ENCODE measurements at regions not wholly inside any gene's neighbourhood (a gene's known extent, or its start where the extent isn't known, plus 50 kb on each side); places are given as distances from the start of the nearest gene placed in this dataset.

- DNase-seq (ENCODE audit: low read depth in 2 of 2): peak; percentile 44 to 74
These were observed 663.7 kb upstream of the B3GAT1 start for GRCh38 chr11:135075740-135076139.

GRCh38 chr11:135074397-135074998, 662.5 kb upstream of the B3GAT1 start:
- no peak for DNase-seq (ENCODE audit: low read depth in 2 of 2)

- no peak for DNase-seq (ENCODE audit: low read depth in 2 of 2)
These were observed 661.8 kb upstream of the B3GAT1 start for GRCh38 chr11:135073870-135074269.

GRCh38 chr11:135073381-135073780, 661.3 kb upstream of the B3GAT1 start:
- no peak for DNase-seq (ENCODE audit: low read depth in 2 of 2)

DNA sequence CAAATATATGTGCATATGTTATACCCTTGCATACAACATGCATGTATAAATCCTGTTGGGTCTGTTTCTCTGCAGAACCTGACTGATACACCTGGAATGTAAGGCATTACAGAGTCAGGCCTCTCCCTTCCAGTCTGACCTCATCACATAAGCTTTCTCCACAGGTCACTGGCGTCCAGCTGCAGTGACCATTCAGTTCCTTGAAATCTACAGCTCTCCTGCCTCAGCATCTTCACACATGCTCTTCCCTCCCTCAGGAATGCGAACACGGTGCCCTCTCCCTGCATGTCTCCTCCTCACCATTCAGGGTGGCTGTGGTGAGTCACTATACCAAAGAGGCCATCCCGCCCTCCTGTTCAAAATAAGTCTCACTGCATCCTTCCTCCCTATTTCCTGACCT, 657.8 kb upstream of the B3GAT1 start:
- no peak for DNase-seq (ENCODE audit: low read depth in 2 of 2)

GRCh38 chr11:135069063-135069462, 657.0 kb upstream of the B3GAT1 start:
- no peak for DNase-seq (ENCODE audit: low read depth in 2 of 2)

DNA sequence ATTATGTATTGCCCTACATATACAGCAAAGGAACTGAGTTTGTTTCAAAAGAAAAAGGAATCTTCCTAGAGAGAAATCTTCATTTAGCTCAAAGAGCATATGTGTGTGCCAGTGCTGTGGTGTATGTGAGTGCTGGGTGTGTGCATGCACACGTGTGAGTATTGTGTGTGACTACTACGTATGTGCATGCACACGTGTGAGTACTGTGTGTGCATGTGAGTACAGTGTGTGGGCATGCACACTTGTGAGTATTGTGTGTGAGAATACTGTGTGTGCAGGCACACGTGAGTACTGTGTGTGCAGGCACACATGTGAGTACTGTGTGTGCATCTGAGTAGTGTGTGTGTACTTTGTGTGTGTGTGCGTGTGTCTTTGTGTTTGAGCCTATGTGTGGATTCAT, 651.0 kb upstream of the B3GAT1 start:
- DNase-seq (ENCODE audit: low read depth in 2 of 2): no peak

DNA sequence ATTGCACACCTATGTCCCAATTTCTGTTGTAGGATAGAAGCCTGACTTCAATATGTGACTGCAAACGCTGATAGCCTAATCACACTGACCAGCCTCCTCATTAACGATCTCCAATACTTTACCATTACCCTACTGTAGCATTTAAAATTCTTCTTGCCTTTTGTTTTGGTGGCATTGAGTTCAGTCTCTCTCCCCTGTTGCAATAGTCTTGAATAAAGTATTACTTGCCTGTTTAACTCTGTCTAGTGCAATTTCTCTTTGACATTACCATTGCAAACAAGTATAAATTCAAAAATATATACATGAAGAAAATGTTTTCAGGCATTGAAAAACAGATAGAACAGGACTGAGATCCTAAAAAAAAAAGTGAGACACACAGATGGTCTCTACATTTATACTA, 649.1 kb upstream of the B3GAT1 start:
- DNase-seq (ENCODE audit: low read depth in 2 of 2): no peak

DNA sequence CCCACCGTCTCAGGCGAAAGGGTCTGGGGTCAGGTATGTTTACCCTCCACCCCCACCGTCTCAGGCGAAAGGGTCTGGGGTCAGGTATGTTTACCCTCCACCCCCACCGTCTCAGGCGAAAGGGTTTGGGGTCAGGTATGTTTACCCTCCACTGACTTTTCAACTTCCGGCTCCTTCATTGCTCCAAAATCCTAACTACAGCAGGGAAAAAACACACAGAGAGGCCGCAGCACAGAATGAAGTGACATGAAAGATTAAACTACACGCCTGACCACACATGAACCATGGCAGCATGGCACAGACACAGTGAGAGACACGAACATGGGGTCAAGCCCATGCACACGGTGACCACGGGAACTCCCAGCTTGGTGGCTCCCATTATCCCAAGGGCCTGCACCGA, 634.9 kb upstream of the B3GAT1 start:
- DNase-seq (ENCODE audit: low read depth in 2 of 2): no peak

GRCh38 chr11:135046556-135046955, 634.5 kb upstream of the B3GAT1 start:
- no peak for DNase-seq (ENCODE audit: low read depth in 2 of 2)

GRCh38 chr11:135043434-135043833, 631.4 kb upstream of the B3GAT1 start:
- no peak for DNase-seq (ENCODE audit: low read depth in 2 of 2)

DNA sequence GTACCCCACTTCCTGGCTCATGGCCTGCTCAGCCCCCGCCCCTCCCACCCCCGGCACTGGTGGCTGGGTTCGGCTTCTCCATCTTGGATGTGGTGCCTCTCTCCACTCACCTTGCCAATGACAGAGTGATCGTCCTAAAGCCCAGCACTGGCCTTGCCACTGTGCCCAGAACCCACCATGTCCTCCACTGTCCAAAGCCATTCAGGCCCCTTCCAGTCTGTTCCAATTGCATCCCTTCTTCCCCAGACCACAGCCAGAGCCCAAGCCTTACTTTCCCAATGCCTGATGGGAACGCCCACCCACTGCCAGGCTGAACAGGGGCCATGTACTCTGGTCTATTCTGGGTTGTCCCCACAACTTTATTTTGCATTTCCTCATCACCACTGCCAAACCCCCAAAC, 625.8 kb upstream of the B3GAT1 start:
- no peak for DNase-seq (ENCODE audit: low read depth in 2 of 2)

DNA sequence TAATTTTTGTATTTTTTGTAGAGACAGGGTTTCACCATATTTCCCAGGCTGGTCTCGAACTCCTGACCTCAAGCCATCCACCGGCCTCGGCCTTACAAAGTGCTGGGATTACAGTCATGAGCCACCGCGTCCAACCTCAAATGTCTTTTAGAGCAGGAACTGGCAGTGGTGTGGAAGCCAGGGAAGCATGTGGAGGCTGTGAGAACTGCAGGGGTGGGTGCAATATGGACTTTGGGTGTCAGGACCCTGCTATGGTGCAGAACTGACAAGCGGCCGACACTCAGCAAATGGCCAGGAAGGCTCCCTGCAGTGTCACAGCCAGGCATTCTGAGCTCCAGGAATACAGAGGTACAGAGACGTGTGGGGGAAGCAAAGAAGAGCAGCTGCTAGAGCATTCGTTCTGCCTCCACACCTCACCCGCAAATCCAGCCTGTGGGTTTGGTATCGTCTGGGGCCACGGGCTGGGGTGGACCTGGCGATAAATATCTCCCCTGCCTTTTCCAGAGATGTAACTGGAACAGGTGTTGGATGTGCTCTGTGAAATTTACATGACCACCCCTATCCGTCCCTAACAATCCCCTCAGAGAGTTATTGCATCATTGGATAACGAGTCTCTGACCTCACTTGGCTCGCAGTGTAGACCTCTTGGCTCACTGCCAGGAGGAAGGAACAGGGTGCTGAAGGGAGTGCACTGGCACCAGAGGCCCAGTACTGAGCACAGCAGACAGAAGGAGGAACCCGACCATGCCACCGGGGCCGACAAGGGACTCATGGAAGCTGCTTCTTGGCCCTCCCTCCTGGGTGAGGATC, 624.7 kb upstream of the B3GAT1 start:
- DNase-seq (ENCODE audit: low read depth in 2 of 2): no peak

- DNase-seq (ENCODE audit: low read depth in 2 of 2): no peak
These were observed 623.2 kb upstream of the B3GAT1 start for GRCh38 chr11:135035282-135035681.

DNA sequence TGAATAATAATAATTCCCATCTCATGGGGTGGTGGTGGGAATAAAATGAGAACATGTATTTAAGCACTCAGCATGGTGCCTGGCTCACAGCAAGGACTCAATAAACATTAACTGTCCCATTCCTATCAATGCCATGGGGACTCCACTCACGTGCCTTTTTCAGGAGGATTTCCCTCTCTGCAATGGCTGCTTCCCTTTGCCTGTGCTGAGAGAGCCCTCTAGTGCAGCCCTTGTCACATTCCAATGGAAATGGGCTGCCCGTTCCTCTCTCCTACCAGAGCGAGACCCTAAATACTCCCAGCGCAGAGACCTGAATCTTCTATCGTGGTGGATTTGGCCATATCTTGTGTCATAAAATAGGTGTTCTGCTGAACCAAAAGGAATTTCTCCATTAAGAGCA, 621.5 kb upstream of the B3GAT1 start:
- no peak for DNase-seq (ENCODE audit: low read depth in 2 of 2)

DNA sequence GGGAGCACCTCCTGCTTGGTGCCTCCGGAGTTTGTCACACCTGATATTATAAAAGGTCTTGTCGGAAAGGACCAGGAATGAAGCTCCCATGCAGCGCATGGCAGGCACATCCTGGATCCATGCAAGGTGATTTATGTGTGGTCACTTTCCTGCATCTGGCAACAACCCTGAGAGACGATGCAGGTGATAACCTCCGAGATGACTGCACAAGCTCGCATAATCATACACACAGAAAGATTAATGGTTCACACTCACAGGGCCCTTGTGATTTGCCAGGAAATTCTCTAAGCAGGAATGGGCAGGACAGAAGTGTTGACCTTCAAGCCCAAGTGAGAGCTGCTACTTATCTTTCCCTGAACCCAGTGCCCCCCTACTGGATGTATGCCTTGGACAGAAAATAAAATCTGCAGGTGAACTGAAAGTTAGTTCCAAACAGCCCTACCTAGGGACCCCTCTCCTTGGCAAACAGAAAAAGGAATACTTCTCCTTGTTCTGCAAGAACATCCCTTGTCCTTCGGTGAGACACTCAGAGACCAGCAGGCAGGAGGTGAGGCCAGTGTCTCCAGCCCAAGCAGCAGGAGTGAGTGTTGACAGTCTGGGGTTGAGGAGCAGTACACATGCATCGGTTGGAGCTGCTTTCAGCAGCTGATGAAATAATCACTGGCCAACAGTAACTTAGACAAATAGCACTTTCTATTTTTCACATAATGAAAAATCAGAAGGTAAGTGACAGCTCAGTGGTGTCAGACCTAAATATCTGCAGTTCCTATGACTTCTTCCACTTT, 619.4 kb upstream of the B3GAT1 start:
- DNase-seq (ENCODE audit: low read depth in 2 of 2): no peak

GRCh38 chr11:135027461-135027860, 615.4 kb upstream of the B3GAT1 start:
- no peak for DNase-seq (ENCODE audit: low read depth in 2 of 2)

DNA sequence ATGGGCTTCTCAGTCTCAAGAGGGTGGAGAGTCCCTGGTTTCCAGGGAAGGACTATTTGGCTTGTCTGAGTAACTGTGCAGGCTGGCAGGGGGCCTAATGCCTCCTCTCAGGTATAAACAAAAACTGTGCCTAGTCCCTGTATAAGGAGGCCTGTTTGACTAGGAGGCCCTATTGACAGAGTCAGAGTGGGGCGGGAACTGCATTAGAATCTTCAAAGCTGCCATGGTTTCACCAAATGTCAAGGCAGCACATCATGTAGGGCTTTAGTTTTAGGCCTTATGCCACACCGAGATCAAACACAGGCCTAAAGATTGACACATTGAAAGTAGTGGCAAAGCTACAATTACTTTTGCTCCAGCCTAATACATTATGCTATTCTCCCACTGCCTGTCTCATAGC, 611.5 kb upstream of the B3GAT1 start:
- no peak for DNase-seq (ENCODE audit: low read depth in 2 of 2)

DNA sequence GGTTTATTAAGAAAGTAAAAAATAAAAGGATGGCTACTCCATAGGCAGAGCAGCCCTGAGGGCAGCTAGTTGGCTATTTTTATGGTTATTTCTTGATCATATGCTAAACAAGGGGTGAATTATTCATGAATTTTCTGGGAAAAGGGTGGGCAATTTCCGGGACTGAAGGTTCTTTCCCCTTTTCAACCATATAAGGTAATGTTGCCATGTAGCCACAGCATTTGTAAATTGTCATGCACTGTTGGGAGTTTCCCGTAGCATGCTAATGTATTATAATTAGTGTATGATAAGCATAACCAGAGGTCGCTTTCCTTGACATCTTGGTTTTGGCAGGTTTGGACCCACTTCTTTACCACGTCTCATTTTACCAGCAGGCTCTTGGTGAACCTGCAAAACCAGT, 610.4 kb upstream of the B3GAT1 start:
- no peak for DNase-seq (ENCODE audit: low read depth in 2 of 2)

- DNase-seq (ENCODE audit: low read depth in 2 of 2): no peak
These were observed 607.9 kb upstream of the B3GAT1 start for GRCh38 chr11:135019899-135020298.

DNA sequence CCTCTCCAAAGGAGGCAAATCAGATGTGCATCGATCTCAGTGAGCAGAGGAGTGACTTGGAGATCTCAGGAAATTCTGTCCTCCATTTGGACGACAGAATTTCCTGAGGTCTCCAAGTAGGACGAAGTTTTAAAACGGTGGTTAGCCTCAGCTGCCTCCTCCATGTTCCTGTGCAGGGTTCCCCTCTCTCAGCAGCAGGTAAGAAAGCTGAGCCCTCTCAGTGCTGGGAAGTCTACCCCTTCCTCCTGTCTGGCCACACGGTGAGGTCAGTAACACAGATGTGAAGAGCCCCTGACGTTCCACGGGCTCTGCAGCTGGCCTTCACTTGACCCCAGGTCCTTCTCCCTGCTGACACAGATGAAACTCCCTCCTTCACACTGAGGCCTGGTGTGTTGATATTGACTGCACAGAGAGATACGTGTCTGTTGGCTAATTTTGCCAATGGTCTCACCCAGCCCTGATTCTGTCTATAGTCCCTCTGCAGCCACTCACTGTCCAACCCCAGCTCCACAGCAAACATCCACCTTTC, 607.4 kb upstream of the B3GAT1 start:
- DNase-seq (ENCODE audit: low read depth in 2 of 2): no peak

DNA sequence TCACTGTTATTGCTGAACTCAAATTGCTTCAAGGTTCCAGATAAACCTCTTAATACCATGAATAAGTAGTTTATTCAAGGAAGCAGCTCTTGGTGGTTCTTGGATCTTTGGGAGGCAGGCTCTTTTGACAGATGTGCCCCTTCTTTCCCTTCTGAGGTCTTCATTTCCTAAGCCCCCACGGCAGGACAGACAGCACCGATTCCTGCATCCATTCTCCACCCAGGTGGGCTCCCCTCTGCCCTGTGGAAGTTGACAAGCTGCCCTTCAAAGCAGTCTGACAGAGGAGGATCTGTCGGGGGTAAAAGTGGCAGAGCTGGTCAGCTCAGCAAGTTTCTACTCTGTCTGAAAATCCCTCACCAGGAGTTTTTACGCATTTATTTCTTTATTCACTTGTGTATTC, 605.3 kb upstream of the B3GAT1 start:
- DNase-seq (ENCODE audit: low read depth in 2 of 2): no peak

DNA sequence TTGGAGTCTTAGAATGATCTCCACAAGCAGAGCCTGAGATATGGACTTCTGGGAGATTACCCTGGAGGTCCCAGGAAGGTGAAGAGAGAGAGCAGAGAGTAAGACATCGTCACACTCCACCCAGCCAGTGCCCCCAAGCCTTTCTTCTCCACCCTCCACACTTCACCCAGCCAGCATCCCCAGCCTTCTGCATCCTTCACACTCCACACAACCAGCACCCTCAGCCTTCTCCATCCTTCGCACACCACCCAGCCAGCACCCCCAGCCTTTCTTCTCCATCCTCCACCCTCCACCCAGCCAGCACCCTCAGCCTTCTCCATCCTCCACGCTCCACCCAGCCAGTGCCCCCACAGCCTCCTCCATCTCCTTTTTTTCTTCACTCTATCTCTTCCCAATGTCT, 603.9 kb upstream of the B3GAT1 start:
- no peak for DNase-seq (ENCODE audit: low read depth in 2 of 2)
